ENCODE measurements at regions not wholly inside any gene's neighbourhood (a gene's known extent, or its start where the extent isn't known, plus 50 kb on each side); places are given as distances from the start of the nearest gene placed in this dataset.
"Not testable (repeated sequence)": the region's sequence is repeated elsewhere in the genome, so short reads cannot be mapped to it uniquely, and the experiment has no call there.

- Histone ChIP-seq H4K20me1 (ENCODE audit: insufficient read depth, low read length) (no peaks in the 10 kb centered on the region), H3K9me2 (ENCODE audit: insufficient read depth, low read length) (no peaks in the 10 kb centered on the region), H3K36me3 (ENCODE audit: insufficient read depth, low read length) (no peaks in the 10 kb centered on the region), H3K4me2 (ENCODE audit: low read length) (no peak overlapping the region), H3K79me2 (ENCODE audit: insufficient read depth, low read depth, low read length) (no peaks in the 10 kb centered on the region), H3K9me3 (ENCODE audit: low read length) (no peaks in the 10 kb centered on the region), H2AFZ (ENCODE audit: low read length) (no peak overlapping the region), H3K27ac (ENCODE audit: low read depth, low read length, poor library complexity, severe bottlenecking) (no peak overlapping the region), H3K4me3 (ENCODE audit: low read depth, low read length, poor library complexity, severe bottlenecking) (no peak overlapping the region), H3K4me1 (ENCODE audit: insufficient read depth, low read length, poor library complexity, severe bottlenecking) (no peaks in the 10 kb centered on the region)
- intact Hi-C loops (cut with micrococcal nuclease; ENCODE audit: unreplicated experiment) = no loop called here
- no TSS peak for BruUV-seq (replicated peaks)
- TF ChIP-seq EZH2phosphoT487 (IDR thresholded peaks at IDR 0.05; ENCODE audit: borderline replicate concordance, low read depth, low read length) = no peak
- no peak for TF ChIP-seq CTCF (conservative IDR thresholded peaks at IDR 0.05; ENCODE audit: low read length)
- no peak for DNase-seq (ENCODE audit: low spot score)
- POLR2A ChIA-PET = no interaction called here
- CTCF ChIA-PET (ENCODE audit: unreplicated experiment) = no interaction called here
Observed at GRCh38 chr13:43946281-43946680, 66.6 kb downstream of the LACC1 start.

- no peaks in the 10 kb centered on the region for H3K4me1 ChIP-seq (ENCODE audit: insufficient read depth, low read length, poor library complexity, severe bottlenecking)
- no peak for DNase-seq (ENCODE audit: low spot score)
- H3K9me3 ChIP-seq (ENCODE audit: low read length) = no peaks in the 10 kb centered on the region
- H3K36me3 ChIP-seq (ENCODE audit: insufficient read depth, low read length) = no peaks in the 10 kb centered on the region
- no peaks in the 10 kb centered on the region for H3K9me2 ChIP-seq (ENCODE audit: insufficient read depth, low read length)
- H4K20me1 ChIP-seq (ENCODE audit: insufficient read depth, low read length) = no peaks in the 10 kb centered on the region
- H2AFZ ChIP-seq (ENCODE audit: low read length) = no peak overlapping the region
- H3K79me2 ChIP-seq (ENCODE audit: insufficient read depth, low read depth, low read length) = no peaks in the 10 kb centered on the region
- no peak overlapping the region for H3K4me2 ChIP-seq (ENCODE audit: low read length)
- ChIA-PET CTCF (ENCODE audit: unreplicated experiment) (no interaction called here), POLR2A (interaction anchor here (0.7 kb wide), 1 partner anchor 271 kb away, joined by 3 read pairs; no protein-coding TSS in a partner anchor)
- intact Hi-C loops (cut with micrococcal nuclease; ENCODE audit: unreplicated experiment) = no loop called here
- no peak overlapping the region for H3K27ac ChIP-seq (ENCODE audit: low read depth, low read length, poor library complexity, severe bottlenecking)
- TF ChIP-seq EZH2phosphoT487 (IDR thresholded peaks at IDR 0.05; ENCODE audit: borderline replicate concordance, low read depth, low read length) = no peak
- no peak for TF ChIP-seq CTCF (conservative IDR thresholded peaks at IDR 0.05; ENCODE audit: low read length)
- BruUV-seq (replicated peaks) = no TSS peak
- H3K4me3 ChIP-seq (ENCODE audit: low read depth, low read length, poor library complexity, severe bottlenecking) = no peak overlapping the region
Observed at GRCh38 chr13:43947897-43948458, 68.3 kb downstream of the LACC1 start.

GRCh38 chr13:43953370-43953769, 73.7 kb downstream of the LACC1 start:
- no peak overlapping the region for H2AFZ ChIP-seq (ENCODE audit: low read length)
- TF ChIP-seq EZH2phosphoT487 (IDR thresholded peaks at IDR 0.05; ENCODE audit: borderline replicate concordance, low read depth, low read length) (no peak), CTCF (conservative IDR thresholded peaks at IDR 0.05; ENCODE audit: low read length) (no peak)
- no peaks in the 10 kb centered on the region for H3K4me1 ChIP-seq (ENCODE audit: insufficient read depth, low read length, poor library complexity, severe bottlenecking)
- no peak overlapping the region for H3K4me2 ChIP-seq (ENCODE audit: low read length)
- H3K27ac ChIP-seq (ENCODE audit: low read depth, low read length, poor library complexity, severe bottlenecking) = no peak overlapping the region
- POLR2A ChIA-PET = no interaction called here
- no peaks in the 10 kb centered on the region for H3K79me2 ChIP-seq (ENCODE audit: insufficient read depth, low read depth, low read length)
- no peak overlapping the region for H3K4me3 ChIP-seq (ENCODE audit: low read depth, low read length, poor library complexity, severe bottlenecking)
- CTCF ChIA-PET (ENCODE audit: unreplicated experiment) = no interaction called here
- no peaks in the 10 kb centered on the region for H3K36me3 ChIP-seq (ENCODE audit: insufficient read depth, low read length)
- BruUV-seq (replicated peaks) = no TSS peak
- no peak for DNase-seq (ENCODE audit: low spot score)
- intact Hi-C loops (cut with micrococcal nuclease; ENCODE audit: unreplicated experiment) = no loop called here
- H4K20me1 ChIP-seq (ENCODE audit: insufficient read depth, low read length) = no peaks in the 10 kb centered on the region
- H3K9me3 ChIP-seq (ENCODE audit: low read length) = no peaks in the 10 kb centered on the region
- H3K9me2 ChIP-seq (ENCODE audit: insufficient read depth, low read length) = no peaks in the 10 kb centered on the region

GRCh38 chr13:43956975-43957374, 77.3 kb downstream of the LACC1 start:
- DNase-seq (ENCODE audit: low spot score); H3K4me1 ChIP-seq (ENCODE audit: insufficient read depth, low read length, poor library complexity, severe bottlenecking); H2AFZ ChIP-seq (ENCODE audit: low read length); H3K4me3 ChIP-seq (ENCODE audit: low read depth, low read length, poor library complexity, severe bottlenecking); CTCF ChIA-PET (ENCODE audit: unreplicated experiment); POLR2A ChIA-PET; H3K9me3 ChIP-seq (ENCODE audit: low read length); H3K27ac ChIP-seq (ENCODE audit: low read depth, low read length, poor library complexity, severe bottlenecking); H3K4me2 ChIP-seq (ENCODE audit: low read length); H3K9me2 ChIP-seq (ENCODE audit: insufficient read depth, low read length); intact Hi-C loops (cut with micrococcal nuclease; ENCODE audit: unreplicated experiment); H3K36me3 ChIP-seq (ENCODE audit: insufficient read depth, low read length); H4K20me1 ChIP-seq (ENCODE audit: insufficient read depth, low read length); BruUV-seq (replicated peaks); H3K79me2 ChIP-seq (ENCODE audit: insufficient read depth, low read depth, low read length): not testable (repeated sequence)

Data from OCI-LY7 (cell line).